ENCODE measurements at regions not wholly inside any gene's neighbourhood (a gene's known extent, or its start where the extent isn't known, plus 50 kb on each side); places are given as distances from the start of the nearest gene placed in this dataset.

DNA sequence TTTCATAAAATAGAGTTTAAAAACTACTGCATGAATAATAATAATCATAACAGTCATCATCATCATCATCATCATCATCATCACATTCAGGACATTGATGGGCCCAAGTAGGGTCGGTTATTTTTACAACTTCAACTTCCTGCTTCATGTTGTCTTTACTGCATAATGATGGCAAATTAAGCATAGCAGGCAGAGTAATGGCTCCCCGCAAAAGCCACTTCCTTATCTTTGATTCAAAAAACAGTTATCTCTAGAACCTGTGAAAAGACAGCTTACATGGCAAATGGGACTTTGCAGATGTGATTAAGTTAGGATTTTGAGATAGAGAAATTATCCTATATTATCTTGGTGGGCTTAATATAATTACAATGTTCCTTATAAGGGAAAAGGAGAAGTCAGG is 792.9 kb downstream of the LIG4 start:
- no peaks in the 10 kb centered on the region for H3K27me3 ChIP-seq (ENCODE audit: insufficient read depth, low read length)

More for the DNA sequence above, 792.9 kb downstream of the LIG4 start:
- Histone ChIP-seq H3K23me2 (ENCODE audit: insufficient read length, low read depth, low read length, poor library complexity, severe bottlenecking) (no peaks in the 10 kb centered on the region), H3K4me2 (ENCODE audit: insufficient read depth, insufficient read length, low read length) (no peak overlapping the region), H3K27ac (ENCODE audit: insufficient read length, low read depth, low read length) (no peak overlapping the region), H2BK20ac (ENCODE audit: low read depth, low read length, poor library complexity, severe bottlenecking) (no peak overlapping the region), H2AK5ac (ENCODE audit: insufficient read length, low read length) (no peak overlapping the region), H2BK5ac (ENCODE audit: insufficient read length, low read length) (no peak overlapping the region), H3K79me1 (ENCODE audit: insufficient read depth, low read depth, low read length, poor library complexity, severe bottlenecking) (no peaks in the 10 kb centered on the region), H2AFZ (ENCODE audit: low read length) (no peak overlapping the region), H4K91ac (ENCODE audit: insufficient read length, low read depth, low read length) (no peak overlapping the region), H4K20me1 (ENCODE audit: control insufficient read depth, insufficient read depth, insufficient read length) (no peaks in the 10 kb centered on the region), H2BK12ac (ENCODE audit: insufficient read length, low read depth, low read length) (no peak overlapping the region), H3K79me2 (ENCODE audit: insufficient read depth, low read length) (no peaks in the 10 kb centered on the region), H3T11ph (ENCODE audit: low read length) (no peak overlapping the region), H3K23ac (ENCODE audit: insufficient read length, low read depth, low read length) (no peak overlapping the region), H3K56ac (ENCODE audit: insufficient read length, low read depth, low read length) (no peak overlapping the region), H4K5ac (ENCODE audit: insufficient read length, low read depth, low read length) (no peak overlapping the region), H3K18ac (ENCODE audit: insufficient read length, low read depth, low read length) (no peak overlapping the region), H4K8ac (replicated peaks; ENCODE audit: insufficient read length, low read depth, low read length) (no peak overlapping the region), H3K9ac (ENCODE audit: extremely low read depth, insufficient read length, low read length) (no peak overlapping the region), H3K4me1 (ENCODE audit: insufficient read depth, low read length) (no peaks in the 10 kb centered on the region; the same call in 1 of the 2 replicates), H2BK120ac (ENCODE audit: low read depth, low read length, poor library complexity, severe bottlenecking) (no peak overlapping the region), H2BK15ac (ENCODE audit: low read depth, low read length) (no peak overlapping the region), H3K14ac (ENCODE audit: insufficient read depth, low read length) (no peak overlapping the region), H3K4ac (ENCODE audit: low read depth, low read length) (no peak overlapping the region), H3K9me3 (ENCODE audit: control insufficient read depth, low read depth, low read length) (no peaks in the 10 kb centered on the region)
- 0 out of 7 replicates have a peak, but pooled peaks cover 0 to 5% (median 0%) of the 10 kb centered on the region in 3 experiments for H3K36me3 Mint-ChIP-seq (ENCODE audit: insufficient read depth in 1 of 3, low read depth in 3 of 3)
- H3K4me1 Mint-ChIP-seq, result 0 out of 4 replicates have a peak, but pooled peaks cover 0 to 3% of the 10 kb centered on the region in 2 experiments
- H3K27me3 Mint-ChIP-seq (ENCODE audit: low read depth), result no peaks in the 10 kb centered on the region
- no peak for DNase-seq
- H3K27ac Mint-ChIP-seq, result no peak overlapping the region
- H3K4me3 Mint-ChIP-seq, result no peak overlapping the region
- no peaks in the 10 kb centered on the region; a peak in 1 of 5 replicates for H3K9me3 Mint-ChIP-seq
- TF ChIP-seq, protein P1, sequence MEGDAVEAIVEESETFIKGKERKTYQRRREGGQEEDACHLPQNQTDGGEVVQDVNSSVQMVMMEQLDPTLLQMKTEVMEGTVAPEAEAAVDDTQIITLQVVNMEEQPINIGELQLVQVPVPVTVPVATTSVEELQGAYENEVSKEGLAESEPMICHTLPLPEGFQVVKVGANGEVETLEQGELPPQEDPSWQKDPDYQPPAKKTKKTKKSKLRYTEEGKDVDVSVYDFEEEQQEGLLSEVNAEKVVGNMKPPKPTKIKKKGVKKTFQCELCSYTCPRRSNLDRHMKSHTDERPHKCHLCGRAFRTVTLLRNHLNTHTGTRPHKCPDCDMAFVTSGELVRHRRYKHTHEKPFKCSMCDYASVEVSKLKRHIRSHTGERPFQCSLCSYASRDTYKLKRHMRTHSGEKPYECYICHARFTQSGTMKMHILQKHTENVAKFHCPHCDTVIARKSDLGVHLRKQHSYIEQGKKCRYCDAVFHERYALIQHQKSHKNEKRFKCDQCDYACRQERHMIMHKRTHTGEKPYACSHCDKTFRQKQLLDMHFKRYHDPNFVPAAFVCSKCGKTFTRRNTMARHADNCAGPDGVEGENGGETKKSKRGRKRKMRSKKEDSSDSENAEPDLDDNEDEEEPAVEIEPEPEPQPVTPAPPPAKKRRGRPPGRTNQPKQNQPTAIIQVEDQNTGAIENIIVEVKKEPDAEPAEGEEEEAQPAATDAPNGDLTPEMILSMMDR (conservative IDR thresholded peaks at IDR 0.05), result no peak
- no CpG with 5 or more reads among the region's 2 CpGs for WGBS (ENCODE audit: extremely low coverage, insufficient read length, low lambda C conversion rate)

Data from H9 (cell line).